IMR-90 (cell line): ENCODE measurements at regions not wholly inside any gene's neighbourhood (a gene's known extent, or its start where the extent isn't known, plus 50 kb on each side); places are given as distances from the start of the nearest gene placed in this dataset.
A peak's percentile ranks its signal among the peaks of the same experiment; 100 is the strongest.

Source experiments
- ATAC-seq: fragments of 200-7000 bp; cut with Tn5 transposase; 2 replicates; pipeline ENCODE4 v1.9.1; 2020; ENCODE audit warnings: low read depth, mild to moderate bottlenecking, moderate library complexity
- BruUV-seq: library from RNA; stranded (reverse); fragments of 400-500 nt; replicated peaks from 2 replicates; lab custom pipeline; 2021; lab: Mats Ljungman, UMichigan
- CTCF ChIA-PET: fragments of 300-600 bp; formaldehyde crosslinking; extraction: SDS; loops from one replicate; lab custom pipeline; 2021; ENCODE audit warnings: antibody characterized with exemption; lab: Yijun Ruan, JAX
- POLR2A ChIA-PET: fragments of 300-600 bp; sonication (Branson Sonifier 250); formaldehyde crosslinking; loops from one replicate; lab custom pipeline; 2022; ENCODE audit warnings: antibody characterized with exemption; ENCODE audit not compliant: unreplicated experiment; lab: Charles Lee
- DNase-seq: peaks from one replicate; pipeline ENCODE4 v3.0.0; 2013
- H2AFZ ChIP-seq: replicated peaks from 2 replicates; pipeline ENCODE3; 2013; ENCODE audit warnings: low read length, mild to moderate bottlenecking; ENCODE audit not compliant: poor library complexity
- H2AK5ac ChIP-seq: 2 replicates; pipeline ENCODE4 v1.6.1; 2013; ENCODE audit warnings: low read depth, low read length, inconsistent platforms
- H2AK9ac ChIP-seq: replicated peaks from 2 replicates; pipeline ENCODE3; 2013; ENCODE audit warnings: mild to moderate bottlenecking, low read depth, low read length, moderate library complexity; ENCODE audit not compliant: poor library complexity
- H2BK120ac ChIP-seq: 2 replicates; pipeline ENCODE4 v1.6.1; 2013; ENCODE audit warnings: low read depth, low read length, inconsistent platforms
- H2BK15ac ChIP-seq: 3 replicates; pipeline ENCODE4 v1.6.1; 2013; ENCODE audit warnings: low read depth, low read length, inconsistent platforms
- H2BK20ac ChIP-seq: 2 replicates; pipeline ENCODE4 v1.6.1; 2013; ENCODE audit warnings: low read depth, mild to moderate bottlenecking, inconsistent platforms, low read length, moderate library complexity
- H2BK5ac ChIP-seq: 2 replicates; pipeline ENCODE4 v1.6.1; 2013; ENCODE audit warnings: mild to moderate bottlenecking, low read depth, low read length, inconsistent platforms; ENCODE audit not compliant: poor library complexity, severe bottlenecking
- H3K14ac ChIP-seq: replicated peaks from 2 replicates; pipeline ENCODE4 v1.6.1; 2013; ENCODE audit warnings: low read depth, low read length, inconsistent platforms
- H3K18ac ChIP-seq: 2 replicates; pipeline ENCODE4 v1.6.1; 2013; ENCODE audit warnings: low read depth, low read length, control low read depth
- H3K23ac ChIP-seq: 2 replicates; pipeline ENCODE4 v1.6.1; 2013; ENCODE audit warnings: low read depth, low read length, inconsistent platforms
- H3K27ac ChIP-seq: 2 replicates; pipeline ENCODE4 v1.5.1; 2013; ENCODE audit warnings: mild to moderate bottlenecking, control low read depth, low read length; ENCODE audit not compliant: insufficient read depth
- H3K27me3 ChIP-seq: 2 replicates; pipeline ENCODE4 v1.6.1; 2013; ENCODE audit warnings: low read length; ENCODE audit not compliant: control insufficient read depth, insufficient read depth
- H3K36me3 ChIP-seq: 2 replicates; pipeline ENCODE4 v1.6.1; 2013; ENCODE audit warnings: low read length, mixed read lengths; ENCODE audit not compliant: control insufficient read depth, insufficient read depth
- H3K4ac ChIP-seq: 2 replicates; pipeline ENCODE4 v1.6.1; 2013; ENCODE audit warnings: low read depth, low read length, inconsistent platforms
- H3K4me1 ChIP-seq: 2 replicates; pipeline ENCODE4 v1.6.1; 2013; ENCODE audit warnings: low read length, mixed read lengths; ENCODE audit not compliant: control insufficient read depth, insufficient read depth
- H3K4me2 ChIP-seq: 2 replicates; pipeline ENCODE4 v1.6.1; 2013; ENCODE audit warnings: low read depth, mild to moderate bottlenecking, control low read depth, low read length, moderate library complexity
- H3K4me3 ChIP-seq: 2 replicates; pipeline ENCODE4 v1.5.1; 2013; ENCODE audit warnings: low read depth, mild to moderate bottlenecking, control low read depth, low read length, moderate library complexity; ENCODE audit not compliant: insufficient read depth
- H3K56ac ChIP-seq: 2 replicates; pipeline ENCODE4 v1.6.1; 2013; ENCODE audit warnings: low read length, inconsistent platforms; ENCODE audit not compliant: insufficient read depth; ENCODE audit errors: extremely low read depth
- H3K79me1 ChIP-seq, 2 experiments: 2 replicates each; pipeline ENCODE4 v1.6.1; 2013; ENCODE audit warnings: low read length in 2 of 2, inconsistent platforms in 1 of 2, low read depth in 1 of 2
- H3K9ac ChIP-seq: 2 replicates; pipeline ENCODE4 v1.6.1; 2013; ENCODE audit warnings: low read depth, low read length, control low read depth
- H3K9me1 ChIP-seq: 2 replicates; pipeline ENCODE4 v1.6.1; 2013; ENCODE audit warnings: low read length, inconsistent platforms; ENCODE audit not compliant: insufficient read depth
- H3K9me3 ChIP-seq: 2 replicates; pipeline ENCODE4 v1.6.1; 2013; ENCODE audit warnings: low read length; ENCODE audit not compliant: control insufficient read depth, insufficient read depth
- H4K20me1 ChIP-seq: 2 replicates; pipeline ENCODE4 v1.6.1; 2013; ENCODE audit warnings: low read length, inconsistent platforms; ENCODE audit not compliant: insufficient read depth
- H4K5ac ChIP-seq: 2 replicates; pipeline ENCODE4 v1.6.1; 2013; ENCODE audit warnings: mild to moderate bottlenecking, low read depth, low read length, control low read depth
- H4K8ac ChIP-seq, 2 experiments: 2 replicates each; pipeline ENCODE4 v1.6.1; 2013; ENCODE audit warnings: low read depth in 2 of 2, low read length in 2 of 2, control low read depth in 1 of 2, inconsistent platforms in 1 of 2
- H4K91ac ChIP-seq: 2 replicates; pipeline ENCODE4 v1.6.1; 2013; ENCODE audit warnings: low read depth, low read length, inconsistent platforms; ENCODE audit not compliant: insufficient read depth
- BHLHE40 ChIP-seq: fragments of 150-350 bp; IDR thresholded peaks from 2 replicates; pipeline ENCODE4 v1.6.1; 2016; ENCODE audit warnings: mild to moderate bottlenecking, low read depth, low read length
- CEBPB ChIP-seq: IDR thresholded peaks from 2 replicates; pipeline ENCODE4 v1.6.1; 2012; ENCODE audit warnings: low read depth, low read length, improper control_type of control experiment
- CHD1 ChIP-seq: IDR thresholded peaks from 2 replicates; pipeline ENCODE4 v1.6.1; 2012; ENCODE audit warnings: low read depth, low read length, improper control_type of control experiment
- FOS ChIP-seq: fragments of 150-350 bp; IDR thresholded peaks from 2 replicates; pipeline ENCODE4 v1.6.1; 2016; ENCODE audit warnings: low read depth, low read length
- MAFK ChIP-seq: IDR thresholded peaks from 2 replicates; pipeline ENCODE4 v1.6.1; 2012; ENCODE audit warnings: low read depth, low read length, improper control_type of control experiment
- MAZ ChIP-seq: IDR thresholded peaks from 2 replicates; pipeline ENCODE4 v1.6.1; 2012; ENCODE audit warnings: low read depth, mild to moderate bottlenecking, low read length, improper control_type of control experiment, moderate library complexity, borderline replicate concordance
- POLR2A ChIP-seq: IDR thresholded peaks from 2 replicates; pipeline ENCODE4 v1.6.1; 2012; ENCODE audit warnings: mild to moderate bottlenecking, low read depth, low read length
- RAD21 ChIP-seq: IDR thresholded peaks from 2 replicates; pipeline ENCODE4 v1.6.1; 2012; ENCODE audit warnings: low read length, improper control_type of control experiment
- RCOR1 ChIP-seq: IDR thresholded peaks from 2 replicates; pipeline ENCODE4 v1.6.1; 2012; ENCODE audit warnings: mild to moderate bottlenecking, low read length, improper control_type of control experiment; ENCODE audit not compliant: insufficient replicate concordance
- RFX5 ChIP-seq: IDR thresholded peaks from 2 replicates; pipeline ENCODE4 v1.8.0; 2012; ENCODE audit warnings: low read depth, mild to moderate bottlenecking, low read length, moderate library complexity
- SMC3 ChIP-seq: fragments of 150-350 bp; IDR thresholded peaks from 2 replicates; pipeline ENCODE4 v1.6.1; 2016; ENCODE audit warnings: low read depth, mild to moderate bottlenecking, antibody characterized with exemption, low read length, moderate library complexity
- WGBS, 2 experiments: methylation state at CpG; one replicate each; pipeline versions ENCODE4 v1.1.5 to v1.1.7; 2013; ENCODE audit warnings: missing lambda C conversion rate in 2 of 2; ENCODE audit not compliant: insufficient read length in 1 of 2; ENCODE audit errors: extremely low coverage in 2 of 2; 5-methylcytosine and 5-hydroxymethylcytosine counted together
- dilution Hi-C: fragments of 300-500 bp; cut with HindIII; formaldehyde crosslinking; loops from one replicate; pipeline ENCODE4 v1.14.3; 2018; ENCODE audit warnings: low sequenced_read_pairs; ENCODE audit not compliant: unreplicated experiment
- in situ Hi-C: fragments of 300-500 bp; cut with MboI; formaldehyde crosslinking; loops from 3 replicates; pipeline ENCODE4 v1.14.3; 2019; ENCODE audit warnings: low sequenced_read_pairs, inconsistent platforms, mixed read lengths
- intact Hi-C: fragments of 100-400 bp; cut with micrococcal nuclease; formaldehyde crosslinking; loops from 2 replicates; pipeline ENCODE4 v1.10.0; 2022
- TF ChIP-seq, protein P1 (sequence below): fragments of 150-350 bp; IDR thresholded peaks from 2 replicates; pipeline ENCODE4 v1.6.1; 2017; ENCODE audit warnings: mild to moderate bottlenecking, antibody characterized with exemption, low read length, low read depth
- TF ChIP-seq, protein P2 (sequence below): conservative IDR thresholded peaks from 2 replicates; pipeline ENCODE4 v1.5.1; 2012; ENCODE audit warnings: mild to moderate bottlenecking, low read depth, low read length, improper control_type of control experiment
- TF ChIP-seq, protein P3 (sequence below): fragments of 150-350 bp; IDR thresholded peaks from 2 replicates; pipeline ENCODE4 v1.6.1; 2016; ENCODE audit warnings: low read depth, mild to moderate bottlenecking, low read length, moderate library complexity, borderline replicate concordance

DNA sequence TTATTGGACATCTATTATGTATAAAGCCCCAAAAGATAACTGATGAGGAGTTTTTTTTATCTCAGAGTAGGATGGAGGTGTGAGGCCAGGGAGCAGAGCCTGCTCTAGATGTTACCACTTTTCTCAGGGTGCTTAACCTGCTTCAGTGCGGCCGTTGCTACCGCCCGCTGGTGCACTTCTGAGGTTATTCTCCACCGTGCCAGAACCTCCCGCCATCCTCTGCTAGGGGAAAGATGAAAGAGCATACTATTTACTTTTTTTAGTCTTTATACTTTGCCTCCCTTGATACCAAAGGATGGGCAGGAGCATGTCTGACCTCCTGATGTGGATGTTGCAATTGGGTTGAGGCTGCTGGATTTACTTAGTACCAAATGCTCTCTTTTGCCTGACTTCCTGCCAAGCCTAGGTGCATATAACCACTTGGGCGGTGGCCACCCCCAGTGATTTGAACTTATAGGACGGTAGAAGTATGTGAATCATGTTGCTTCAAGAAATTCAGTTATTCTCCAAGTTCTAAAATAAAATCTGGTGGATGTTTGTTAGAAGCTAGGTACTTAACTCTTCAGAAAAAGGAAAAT is 71.1 kb upstream of the HSPB3 start:
- no peak overlapping the region for H2BK20ac ChIP-seq
- H3K27me3 ChIP-seq: no peaks in the 10 kb centered on the region; the same call in none of the 2 replicates
- H4K20me1 ChIP-seq: no peaks in the 10 kb centered on the region
- no peak overlapping the region for H2AK5ac ChIP-seq
- ATAC-seq: no peak
- H3K9ac ChIP-seq: no peak overlapping the region
- H3K27ac ChIP-seq: no peak overlapping the region
- DNase-seq: no peak
- POLR2A ChIA-PET: no interaction called here
- no TSS peak for BruUV-seq
- no peak overlapping the region for H4K8ac ChIP-seq
- no peak overlapping the region for H3K4me3 ChIP-seq
- H3K4me2 ChIP-seq: no peak overlapping the region
- H2BK5ac ChIP-seq: no peak overlapping the region
- no peak overlapping the region for H3K23ac ChIP-seq
- no peak overlapping the region for H2AK9ac ChIP-seq
- CTCF ChIA-PET: no interaction called here
- no peak overlapping the region for H4K5ac ChIP-seq
- H3K9me3 ChIP-seq: no peaks in the 10 kb centered on the region
- peaks cover 2% of the 10 kb centered on the region for H3K4me1 ChIP-seq
- intact Hi-C loops: no loop called here
- H3K56ac ChIP-seq: no peak overlapping the region
- H2AFZ ChIP-seq: no peak overlapping the region
- in situ Hi-C loops: no loop called here
- no peaks in the 10 kb centered on the region for H3K79me1 ChIP-seq
- H4K91ac ChIP-seq: no peak overlapping the region
- H3K9me1 ChIP-seq: no peaks in the 10 kb centered on the region
- H3K18ac ChIP-seq: no peak overlapping the region
- WGBS, 2 experiments: no CpG with 5 or more reads among the region's 8 CpGs
- TF ChIP-seq CHD1: no peak
- TF ChIP-seq FOS: no peak
- no peak for TF ChIP-seq MAZ
- TF ChIP-seq BHLHE40: no peak
- no peak for TF ChIP-seq RCOR1
- TF ChIP-seq RAD21: no peak
- TF ChIP-seq SMC3: no peak
- no peak for TF ChIP-seq MAFK
- TF ChIP-seq CEBPB: no peak
- TF ChIP-seq RFX5: no peak
- TF ChIP-seq, protein P1, sequence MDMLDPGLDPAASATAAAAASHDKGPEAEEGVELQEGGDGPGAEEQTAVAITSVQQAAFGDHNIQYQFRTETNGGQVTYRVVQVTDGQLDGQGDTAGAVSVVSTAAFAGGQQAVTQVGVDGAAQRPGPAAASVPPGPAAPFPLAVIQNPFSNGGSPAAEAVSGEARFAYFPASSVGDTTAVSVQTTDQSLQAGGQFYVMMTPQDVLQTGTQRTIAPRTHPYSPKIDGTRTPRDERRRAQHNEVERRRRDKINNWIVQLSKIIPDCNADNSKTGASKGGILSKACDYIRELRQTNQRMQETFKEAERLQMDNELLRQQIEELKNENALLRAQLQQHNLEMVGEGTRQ: no peak
- TF ChIP-seq, protein P2, sequence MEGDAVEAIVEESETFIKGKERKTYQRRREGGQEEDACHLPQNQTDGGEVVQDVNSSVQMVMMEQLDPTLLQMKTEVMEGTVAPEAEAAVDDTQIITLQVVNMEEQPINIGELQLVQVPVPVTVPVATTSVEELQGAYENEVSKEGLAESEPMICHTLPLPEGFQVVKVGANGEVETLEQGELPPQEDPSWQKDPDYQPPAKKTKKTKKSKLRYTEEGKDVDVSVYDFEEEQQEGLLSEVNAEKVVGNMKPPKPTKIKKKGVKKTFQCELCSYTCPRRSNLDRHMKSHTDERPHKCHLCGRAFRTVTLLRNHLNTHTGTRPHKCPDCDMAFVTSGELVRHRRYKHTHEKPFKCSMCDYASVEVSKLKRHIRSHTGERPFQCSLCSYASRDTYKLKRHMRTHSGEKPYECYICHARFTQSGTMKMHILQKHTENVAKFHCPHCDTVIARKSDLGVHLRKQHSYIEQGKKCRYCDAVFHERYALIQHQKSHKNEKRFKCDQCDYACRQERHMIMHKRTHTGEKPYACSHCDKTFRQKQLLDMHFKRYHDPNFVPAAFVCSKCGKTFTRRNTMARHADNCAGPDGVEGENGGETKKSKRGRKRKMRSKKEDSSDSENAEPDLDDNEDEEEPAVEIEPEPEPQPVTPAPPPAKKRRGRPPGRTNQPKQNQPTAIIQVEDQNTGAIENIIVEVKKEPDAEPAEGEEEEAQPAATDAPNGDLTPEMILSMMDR: no peak
- TF ChIP-seq POLR2A: no peak
- TF ChIP-seq, protein P3, sequence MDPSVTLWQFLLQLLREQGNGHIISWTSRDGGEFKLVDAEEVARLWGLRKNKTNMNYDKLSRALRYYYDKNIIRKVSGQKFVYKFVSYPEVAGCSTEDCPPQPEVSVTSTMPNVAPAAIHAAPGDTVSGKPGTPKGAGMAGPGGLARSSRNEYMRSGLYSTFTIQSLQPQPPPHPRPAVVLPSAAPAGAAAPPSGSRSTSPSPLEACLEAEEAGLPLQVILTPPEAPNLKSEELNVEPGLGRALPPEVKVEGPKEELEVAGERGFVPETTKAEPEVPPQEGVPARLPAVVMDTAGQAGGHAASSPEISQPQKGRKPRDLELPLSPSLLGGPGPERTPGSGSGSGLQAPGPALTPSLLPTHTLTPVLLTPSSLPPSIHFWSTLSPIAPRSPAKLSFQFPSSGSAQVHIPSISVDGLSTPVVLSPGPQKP: no peak
- H3K14ac ChIP-seq: no peak overlapping the region
- dilution Hi-C loops: no loop called here
- no peaks in the 10 kb centered on the region for H3K36me3 ChIP-seq
- 0 out of 3 replicates have a peak overlapping the region, but pooled peaks have one; percentile 2 for H2BK15ac ChIP-seq
- H2BK120ac ChIP-seq: no peak overlapping the region
- no peak overlapping the region for H3K4ac ChIP-seq
